Lung (tissue), 11 donors: ENCODE measurements at regions not wholly inside any gene's neighbourhood (a gene's known extent, or its start where the extent isn't known, plus 50 kb on each side); places are given as distances from the start of the nearest gene placed in this dataset.

Source experiments
- ATAC-seq: fragments of 200-7000 bp; cut with Tn5 transposase; one replicate; pipeline ENCODE4 v1.9.1; 2020; ENCODE audit warnings: moderate number of reproducible peaks; ENCODE audit not compliant: insufficient read depth, low FRiP score
- DNase-seq, 3 donors: peaks; one replicate each; pipeline ENCODE4 v3.0.0-alpha.2; 2013 to 2017
- H3K27ac ChIP-seq, 2 donors: one replicate each; pipeline ENCODE4 v1.5.1; 2013; ENCODE audit warnings: mild to moderate bottlenecking in 2 of 2, moderate library complexity in 2 of 2, control low read depth in 1 of 2, inconsistent platforms in 1 of 2, low read depth in 1 of 2, low read length in 1 of 2
- H3K27me3 ChIP-seq, 3 donors: one replicate each; pipeline ENCODE4 v1.5.1; 2013; ENCODE audit warnings: low read length in 2 of 3; ENCODE audit not compliant: control insufficient read depth in 3 of 3, insufficient read depth in 3 of 3
- H3K36me3 ChIP-seq, 4 donors: one replicate each; pipeline ENCODE4 v1.5.1; 2013; ENCODE audit warnings: low read length in 4 of 4, mild to moderate bottlenecking in 1 of 4, moderate library complexity in 1 of 4; ENCODE audit not compliant: control insufficient read depth in 4 of 4, insufficient read depth in 4 of 4
- H3K4me1 ChIP-seq, 5 donors: one replicate each; pipeline ENCODE4 v1.5.1; 2013; ENCODE audit warnings: low read length in 5 of 5, mild to moderate bottlenecking in 2 of 5, moderate library complexity in 1 of 5; ENCODE audit not compliant: control insufficient read depth in 5 of 5, insufficient read depth in 5 of 5
- H3K4me3 ChIP-seq: one replicate; pipeline ENCODE4 v1.5.1; 2013; ENCODE audit warnings: mild to moderate bottlenecking, control low read depth, moderate library complexity
- H3K9ac ChIP-seq, 2 donors: one replicate each; pipeline ENCODE4 v1.5.1; 2013; ENCODE audit warnings: low read length in 2 of 2, control low read depth in 1 of 2; ENCODE audit not compliant: insufficient read depth in 1 of 2
- H3K9me3 ChIP-seq, 4 donors: one replicate each; pipeline ENCODE4 v1.5.1; 2013; ENCODE audit warnings: low read length in 3 of 4, mild to moderate bottlenecking in 1 of 4, moderate library complexity in 1 of 4; ENCODE audit not compliant: control insufficient read depth in 4 of 4, insufficient read depth in 3 of 4
- CTCF ChIP-seq: IDR thresholded peaks from 2 replicates; pipeline ENCODE4 v1.5.1; 2012; ENCODE audit warnings: mild to moderate bottlenecking; ENCODE audit errors: control extremely low read depth, extremely low read depth
- WGBS, 2 donors: extraction: QIAGEN DNeasy Blood & Tissue Kit; methylation state at CpG; one replicate each; pipeline ENCODE4 v1.1.7; 2013; 5-methylcytosine and 5-hydroxymethylcytosine counted together
- donor health status: control.
- donor health status: control.
- donor health status: Bipolar disorder and iron deficiency.
- donor health status: healthy.
- donor health status: DM: yes; HTN: yes; CAD: no.

- ATAC-seq, result no peak
- no peaks in the 10 kb centered on the region for H3K4me1 ChIP-seq
- DNase-seq, result no peak
- H3K9ac ChIP-seq, result no peak overlapping the region
- H3K4me3 ChIP-seq, result no peak overlapping the region
- 94 to 96% methylated on average over 2 of the region's 2 CpGs for WGBS, 2 donors
- peaks cover 0 to 1% (median 0%) of the 10 kb centered on the region in 4 donors for H3K9me3 ChIP-seq
- no peaks in the 10 kb centered on the region for H3K36me3 ChIP-seq
- H3K27ac ChIP-seq, result no peak overlapping the region
- no peak for TF ChIP-seq CTCF
- no peaks in the 10 kb centered on the region for H3K27me3 ChIP-seq
Measured at GRCh38 chr13:89678466-89679121, 1668.9 kb upstream of the MIR17HG start.

GRCh38 chr13:89684896-89685295 lies 1662.6 kb upstream of the MIR17HG start:
- ATAC-seq, result no peak
- H3K9me3 ChIP-seq, result no peaks in the 10 kb centered on the region
- H3K4me1 ChIP-seq, result no peaks in the 10 kb centered on the region
- no peak overlapping the region for H3K9ac ChIP-seq
- no peaks in the 10 kb centered on the region for H3K27me3 ChIP-seq
- H3K4me3 ChIP-seq, result no peak overlapping the region
- no peaks in the 10 kb centered on the region for H3K36me3 ChIP-seq
- no peak for TF ChIP-seq CTCF
- H3K27ac ChIP-seq, result no peak overlapping the region
- no peak for DNase-seq

GRCh38 chr13:89686171-89686570 lies 1661.3 kb upstream of the MIR17HG start:
- no peaks in the 10 kb centered on the region for H3K4me1 ChIP-seq
- DNase-seq (no peak), ATAC-seq (no peak)
- H3K9ac ChIP-seq, result no peak overlapping the region
- TF ChIP-seq CTCF, result no peak
- H3K27ac ChIP-seq, result no peak overlapping the region
- H3K9me3 ChIP-seq, result no peaks in the 10 kb centered on the region
- no peaks in the 10 kb centered on the region for H3K36me3 ChIP-seq
- H3K4me3 ChIP-seq, result no peak overlapping the region
- 88 to 93% methylated on average over 5 of the region's 5 CpGs for WGBS, 2 donors
- H3K27me3 ChIP-seq, result no peaks in the 10 kb centered on the region

- H3K27me3 ChIP-seq, result no peaks in the 10 kb centered on the region
- no peak overlapping the region for H3K4me3 ChIP-seq
- H3K36me3 ChIP-seq, result no peaks in the 10 kb centered on the region
- 69 to 75% methylated on average over 5 of the region's 5 CpGs for WGBS, 2 donors
- H3K9ac ChIP-seq, result no peak overlapping the region
- H3K27ac ChIP-seq, result no peak overlapping the region
- ATAC-seq (no peak), DNase-seq (no peak)
- no peaks in the 10 kb centered on the region for H3K9me3 ChIP-seq
- no peak for TF ChIP-seq CTCF
- H3K4me1 ChIP-seq, result no peaks in the 10 kb centered on the region
Measured at GRCh38 chr13:89687066-89687465, 1660.4 kb upstream of the MIR17HG start.
